ENCODE measurements at regions not wholly inside any gene's neighbourhood (a gene's known extent, or its start where the extent isn't known, plus 50 kb on each side); places are given as distances from the start of the nearest gene placed in this dataset.

DNA sequence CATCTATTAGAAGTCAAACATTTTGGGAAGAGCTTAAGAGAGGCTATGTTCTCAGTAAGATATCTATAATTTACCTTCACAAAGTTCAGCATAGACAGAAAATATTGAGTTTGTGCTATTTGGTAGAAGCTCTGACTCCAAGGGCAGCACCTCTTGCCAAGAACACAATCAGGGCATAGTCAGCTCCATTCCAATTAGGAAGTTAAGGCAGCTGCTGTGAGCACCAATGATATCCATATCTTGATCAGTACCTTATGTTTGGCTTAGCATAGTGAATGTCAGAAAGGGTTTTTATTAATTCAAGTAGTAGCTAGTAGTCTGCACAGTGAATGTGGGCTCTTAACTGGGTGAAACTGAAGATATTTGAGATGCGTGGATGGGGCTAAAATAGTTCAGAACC lies 86.4 kb upstream of the SPRED2 start:
- DNase-seq (ENCODE audit: extremely low read depth in 1 of 2, low read depth in 1 of 2) = no peak

DNA sequence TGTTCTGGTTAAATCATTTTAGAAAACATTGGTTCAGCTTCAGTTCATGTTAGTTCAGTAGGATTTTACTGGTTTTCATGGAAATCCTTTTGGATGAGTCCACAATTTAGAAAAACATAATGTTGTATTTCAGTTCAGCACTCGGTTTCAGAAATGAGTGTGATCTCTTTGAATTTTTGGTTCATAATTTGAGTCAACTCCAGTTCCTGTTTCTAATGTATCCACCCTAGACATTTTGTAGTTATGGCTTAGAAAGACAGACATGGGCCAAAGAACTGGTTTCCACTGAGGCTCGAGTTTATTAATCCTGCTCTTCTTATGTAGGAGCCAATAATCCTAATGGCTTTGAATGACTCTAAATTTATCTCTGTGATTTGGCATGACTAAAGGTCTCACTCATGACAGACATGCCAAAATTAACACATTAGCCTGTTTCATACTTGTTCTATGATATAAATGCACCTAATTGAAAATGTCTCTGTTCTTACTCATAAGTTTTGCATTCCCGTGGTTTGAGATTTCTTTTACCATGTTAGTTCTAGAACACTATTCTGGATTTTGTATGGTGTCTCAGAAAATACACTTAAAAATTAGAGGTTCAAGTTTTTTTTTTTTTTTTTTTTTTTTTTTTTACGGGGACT lies 82.3 kb upstream of the SPRED2 start:
- no peak for DNase-seq (ENCODE audit: extremely low read depth in 1 of 2, low read depth in 1 of 2)

DNA sequence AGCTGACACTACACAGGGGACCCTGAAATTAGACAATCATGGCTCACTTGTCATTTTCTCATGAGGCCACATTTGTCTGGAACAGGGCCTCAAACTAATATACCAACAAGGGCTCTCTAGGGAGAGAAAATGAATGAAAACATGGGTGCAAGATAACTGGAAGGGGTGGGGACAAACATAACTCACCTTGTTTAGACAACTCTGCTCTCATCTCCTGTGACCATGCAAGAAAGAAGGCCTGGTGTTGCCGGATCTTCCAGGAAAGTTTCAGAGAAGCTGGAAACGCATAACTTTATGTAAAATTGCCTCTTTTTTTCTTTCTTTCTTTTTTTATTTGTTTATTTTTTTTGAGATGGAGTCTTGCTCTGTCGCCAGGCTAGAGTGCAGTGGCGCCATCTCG lies 80.4 kb upstream of the SPRED2 start:
- DNase-seq (ENCODE audit: extremely low read depth in 1 of 2, low read depth in 1 of 2) = no peak

DNA sequence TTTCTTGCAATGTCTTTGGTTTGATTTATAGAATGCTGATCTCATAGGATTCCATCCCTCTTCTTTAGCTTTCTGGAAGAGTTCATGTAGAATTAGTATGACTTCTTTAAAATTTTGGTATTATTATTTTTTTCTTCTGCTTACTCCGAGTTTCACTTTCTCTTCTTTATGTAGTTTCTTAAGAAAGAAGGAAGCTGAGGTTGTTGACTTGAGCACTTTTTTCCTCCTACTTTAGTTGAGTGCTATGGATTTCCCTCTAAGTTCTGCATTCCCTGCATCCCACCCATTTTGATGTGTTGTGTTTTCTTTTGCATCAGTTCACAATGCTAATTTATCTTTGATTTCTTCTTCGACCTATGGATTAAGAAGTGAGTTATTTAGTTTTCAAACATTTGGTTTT lies 78.9 kb upstream of the SPRED2 start:
- no peak for DNase-seq (ENCODE audit: extremely low read depth in 1 of 2, low read depth in 1 of 2)

DNA sequence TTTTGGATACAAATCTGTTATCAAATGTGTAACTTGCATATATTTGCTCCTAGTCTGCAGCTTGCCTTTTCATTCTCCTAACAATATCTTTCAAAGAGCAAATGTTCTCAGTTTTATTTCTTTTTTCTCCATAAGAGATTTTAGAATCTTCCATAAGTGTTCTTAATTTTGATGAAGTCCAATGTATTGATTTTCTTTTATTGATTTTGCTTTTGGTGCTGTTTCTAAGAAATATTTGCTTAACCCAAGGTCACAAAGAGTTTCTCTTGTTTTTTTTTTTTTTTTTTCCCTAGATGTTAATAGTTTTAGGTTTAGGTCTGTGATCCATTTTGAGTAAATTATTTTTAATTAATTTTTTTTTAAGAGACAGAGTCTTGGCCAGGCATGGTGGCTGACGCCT lies 75.8 kb upstream of the SPRED2 start:
- DNase-seq (ENCODE audit: extremely low read depth in 1 of 2, low read depth in 1 of 2) = no peak

DNA sequence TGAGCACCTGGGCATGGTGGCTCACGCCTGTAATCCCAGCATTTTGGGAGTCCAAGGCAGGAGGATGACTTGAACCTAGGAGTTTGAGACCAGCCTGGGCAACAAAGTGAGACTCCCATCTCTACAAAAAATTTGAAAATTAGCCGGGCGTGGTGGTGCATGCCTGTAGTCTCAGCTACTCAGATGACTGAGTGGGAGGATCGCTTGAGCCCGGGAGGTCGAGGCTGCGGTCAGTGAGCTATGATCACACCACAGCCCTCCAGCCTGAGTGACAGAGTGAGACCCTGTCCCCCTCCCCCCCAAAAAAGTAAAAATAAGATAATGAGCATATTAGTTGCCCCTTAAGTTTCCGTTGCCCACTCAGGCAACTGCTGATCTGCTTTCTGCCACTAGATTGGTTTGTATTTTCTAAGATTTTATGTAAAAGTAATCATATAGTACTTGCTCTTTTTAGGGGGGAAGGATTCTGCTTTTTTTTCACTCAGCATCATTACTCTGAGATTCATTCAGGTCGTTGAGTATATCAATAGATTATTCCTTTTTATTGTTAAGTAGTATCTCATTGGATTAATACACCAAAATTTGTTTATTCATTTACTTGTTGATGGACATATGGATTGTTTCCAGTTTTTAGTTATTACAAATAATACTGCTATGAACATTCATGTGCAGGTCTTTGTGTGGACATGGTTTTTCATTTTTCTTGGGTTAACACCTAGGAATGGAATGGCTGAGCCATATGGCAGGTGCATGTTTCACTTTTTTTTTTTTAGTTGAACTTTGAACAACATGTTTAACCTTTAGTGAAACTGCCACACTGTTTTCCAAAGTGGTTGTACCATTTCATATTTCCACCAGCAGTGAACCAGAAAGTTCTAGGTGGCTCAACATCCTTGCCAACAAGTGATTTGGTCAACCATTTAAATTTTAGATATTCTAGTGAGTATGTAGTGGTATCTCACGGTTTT lies 75.0 kb upstream of the SPRED2 start:
- DNase-seq (ENCODE audit: extremely low read depth in 1 of 2, low read depth in 1 of 2) = no peak

DNA sequence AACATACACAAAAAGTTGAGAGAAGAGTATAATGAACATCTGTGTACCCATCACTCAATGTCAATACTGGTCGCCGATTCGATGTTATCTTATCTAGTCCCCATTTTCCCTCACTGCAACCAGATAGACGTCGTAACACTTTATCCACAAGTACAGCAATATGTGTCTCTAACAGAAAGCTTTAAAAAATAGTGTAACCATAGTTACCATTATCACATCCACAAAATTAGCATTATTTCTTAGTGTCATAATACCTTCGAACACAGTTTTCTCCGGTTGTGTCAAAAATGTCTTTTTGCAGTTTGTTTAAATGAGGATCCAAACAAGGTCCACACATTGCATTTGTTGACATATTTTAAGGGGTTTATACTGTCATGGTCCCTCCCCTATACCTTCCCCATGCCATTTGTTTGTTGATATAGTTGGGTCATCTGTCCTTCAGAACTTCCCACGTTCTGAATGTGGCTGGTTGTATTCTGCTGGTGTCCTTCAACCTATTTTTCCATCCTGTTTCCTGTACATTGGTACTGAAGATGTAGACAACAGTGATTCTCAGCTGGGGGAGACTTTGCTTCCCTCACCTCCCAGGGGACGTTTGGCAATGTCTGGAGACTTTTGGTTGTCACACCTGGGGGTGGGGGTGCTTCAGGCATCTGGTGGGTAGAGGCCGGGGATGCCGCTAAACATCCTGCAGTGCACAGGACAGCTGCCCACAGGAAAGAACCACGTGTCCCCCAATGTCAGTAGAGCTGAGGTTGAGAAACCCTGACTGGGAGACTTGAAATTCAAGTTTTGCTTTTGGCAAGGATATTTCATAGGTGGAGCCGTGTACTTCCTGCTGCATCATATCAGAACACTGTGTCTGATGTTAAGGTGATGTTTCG lies 72.7 kb upstream of the SPRED2 start:
- DNase-seq (ENCODE audit: extremely low read depth in 1 of 2, low read depth in 1 of 2) = no peak

DNA sequence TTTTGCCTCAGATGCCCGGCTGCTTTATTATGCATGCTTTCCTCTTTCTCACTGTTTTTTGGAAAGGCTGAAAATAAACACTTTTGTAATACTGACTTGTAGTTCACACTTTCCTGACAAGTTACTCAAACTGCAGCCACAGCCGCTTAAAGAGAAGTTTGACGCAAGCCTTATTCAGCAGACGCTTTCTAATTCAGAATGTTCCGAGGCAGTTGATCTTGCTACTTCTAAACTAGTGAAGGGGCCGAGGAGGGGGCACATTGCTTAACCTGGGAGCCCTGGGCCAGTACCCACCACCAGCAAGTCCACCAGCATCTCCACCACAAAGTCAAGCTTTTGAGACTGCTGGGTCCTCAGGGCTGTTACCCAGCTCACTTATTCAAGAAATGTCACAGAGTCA lies 71.8 kb upstream of the SPRED2 start:
- no peak for DNase-seq (ENCODE audit: extremely low read depth in 1 of 2, low read depth in 1 of 2)

DNA sequence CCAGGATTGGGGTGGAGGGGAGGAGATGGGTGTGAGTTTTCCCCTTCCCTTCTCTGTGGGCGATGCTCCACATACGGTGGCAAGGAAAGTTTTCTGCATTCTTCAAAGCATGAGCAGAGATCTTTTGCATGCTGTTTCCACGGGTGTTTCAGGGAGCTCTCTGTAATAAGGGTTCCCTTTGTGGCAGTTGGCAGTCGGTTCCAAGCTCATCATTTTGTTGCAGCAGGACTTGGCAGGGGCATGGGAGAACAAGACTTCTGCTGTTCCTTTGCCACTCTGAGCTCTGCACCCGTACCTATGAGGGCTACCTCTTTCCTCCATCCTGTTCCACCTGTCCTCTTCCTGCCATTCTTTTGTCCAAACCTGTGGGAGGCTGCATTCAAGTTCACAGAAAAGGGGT lies 71.3 kb upstream of the SPRED2 start:
- no peak for DNase-seq (ENCODE audit: extremely low read depth in 1 of 2, low read depth in 1 of 2)

DNA sequence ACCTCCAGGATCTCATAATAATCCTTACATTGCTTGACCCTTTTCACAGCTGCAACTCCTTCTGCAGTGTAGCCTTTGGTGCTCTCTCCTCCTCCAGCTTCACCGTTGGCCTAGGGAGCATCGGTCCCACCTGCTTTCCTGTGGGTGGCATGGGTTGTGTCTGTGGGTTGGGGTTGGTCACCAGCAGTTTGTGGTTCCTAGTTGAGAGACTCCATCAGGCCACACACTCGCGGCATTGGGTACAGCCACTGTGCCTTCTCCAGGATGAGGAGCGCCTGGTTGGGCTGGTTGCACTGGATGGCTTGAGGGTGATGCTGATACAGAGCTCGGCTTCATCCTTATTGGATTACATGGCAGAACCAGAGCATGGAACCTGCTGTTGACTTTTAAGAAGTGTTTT lies 69.4 kb upstream of the SPRED2 start:
- no peak for DNase-seq (ENCODE audit: extremely low read depth in 1 of 2, low read depth in 1 of 2)

DNA sequence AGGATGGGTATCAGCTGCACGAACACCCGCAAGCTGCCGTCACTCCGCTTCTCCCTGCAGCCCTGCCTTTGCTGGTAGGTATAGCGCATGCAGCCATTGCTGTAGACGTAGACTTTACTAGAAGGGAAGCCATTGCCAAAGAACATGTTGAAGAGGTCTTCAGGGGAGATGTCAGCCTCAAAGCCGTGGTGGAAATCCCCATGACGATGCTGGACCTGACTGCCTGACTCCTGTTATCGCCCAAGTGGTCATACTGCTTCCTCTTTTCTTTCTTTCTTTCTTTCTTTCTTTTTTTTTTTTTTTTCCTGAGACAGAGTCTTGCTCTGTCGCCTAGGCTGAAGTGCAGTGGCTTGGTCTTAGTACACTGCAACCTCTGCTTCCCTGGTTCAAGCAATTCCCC lies 68.7 kb upstream of the SPRED2 start:
- no peak for DNase-seq (ENCODE audit: extremely low read depth in 1 of 2, low read depth in 1 of 2)

DNA sequence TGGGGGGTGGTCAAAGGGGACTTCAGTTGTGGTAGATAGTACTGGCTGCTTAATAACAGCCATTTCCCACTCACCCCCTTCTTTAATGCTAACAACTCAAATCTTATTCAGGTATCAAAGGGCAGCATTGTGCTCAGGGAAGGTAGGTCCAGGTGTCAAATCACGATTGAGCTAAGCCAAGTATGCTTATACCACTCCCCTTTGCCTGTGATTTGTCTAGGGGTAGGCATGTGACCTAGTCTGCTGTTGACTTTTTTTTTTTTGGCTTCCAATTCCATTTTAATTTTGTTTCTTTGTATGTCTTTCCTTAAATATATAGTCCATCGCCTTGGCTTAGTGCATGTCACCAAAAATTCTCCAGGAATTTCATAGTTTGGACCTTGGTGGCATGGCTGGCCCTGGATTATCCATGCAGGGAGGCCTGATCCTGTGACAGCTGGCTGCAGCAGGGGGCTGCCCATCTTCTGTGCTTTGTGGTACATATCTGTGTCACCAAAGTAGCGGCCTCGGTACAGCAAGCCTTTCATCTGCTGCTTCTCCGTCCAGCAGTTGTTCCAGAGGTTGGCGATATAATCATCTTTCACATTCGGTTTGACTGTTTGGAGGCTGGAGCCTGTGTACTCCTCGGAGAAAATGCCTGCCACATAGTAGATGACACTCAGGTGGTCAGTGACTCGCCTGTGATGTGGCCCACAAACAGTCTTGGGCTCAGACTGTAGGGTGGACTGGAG lies 68.1 kb upstream of the SPRED2 start:
- no peak for DNase-seq (ENCODE audit: extremely low read depth in 1 of 2, low read depth in 1 of 2)

DNA sequence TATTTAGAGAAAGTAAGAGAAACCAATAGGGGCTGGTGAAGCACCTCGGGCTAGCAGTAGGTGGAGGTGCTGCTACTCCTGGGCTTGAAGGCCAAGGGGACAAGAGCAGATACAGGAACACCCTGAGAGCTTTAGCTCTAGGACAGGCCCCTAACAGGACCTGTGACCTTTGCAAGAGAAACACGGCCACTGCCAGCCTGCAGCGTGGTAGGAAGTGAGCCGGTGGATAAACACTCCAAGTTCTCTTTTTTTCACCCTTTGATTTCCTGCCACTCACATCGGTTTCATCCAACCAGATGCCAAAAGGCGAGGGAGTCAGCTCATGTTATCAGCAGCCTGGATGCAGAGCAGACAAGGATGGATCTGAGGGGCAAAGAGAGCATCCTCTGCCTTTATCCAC lies 66.8 kb upstream of the SPRED2 start:
- no peak for DNase-seq (ENCODE audit: extremely low read depth in 1 of 2, low read depth in 1 of 2)

DNA sequence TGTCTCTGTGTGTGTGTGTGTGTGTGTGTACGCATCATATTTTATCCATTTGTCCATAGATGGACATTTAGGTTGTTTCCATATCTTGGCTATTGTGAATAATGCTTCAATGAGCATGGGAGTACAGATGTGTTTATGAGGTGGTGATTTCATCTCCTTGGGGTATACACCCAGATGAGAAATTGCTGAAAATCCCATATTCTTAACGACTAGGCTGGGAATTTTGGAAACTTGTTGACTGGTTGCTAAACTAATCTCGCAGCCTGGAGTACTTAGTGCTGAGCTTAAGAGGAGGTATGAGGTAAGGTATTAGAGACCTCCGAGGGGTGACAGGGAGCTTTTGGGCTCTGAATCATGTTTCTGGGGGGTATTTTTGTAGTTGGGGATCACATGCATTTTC lies 66.0 kb upstream of the SPRED2 start:
- no peak for DNase-seq (ENCODE audit: extremely low read depth in 1 of 2, low read depth in 1 of 2)

DNA sequence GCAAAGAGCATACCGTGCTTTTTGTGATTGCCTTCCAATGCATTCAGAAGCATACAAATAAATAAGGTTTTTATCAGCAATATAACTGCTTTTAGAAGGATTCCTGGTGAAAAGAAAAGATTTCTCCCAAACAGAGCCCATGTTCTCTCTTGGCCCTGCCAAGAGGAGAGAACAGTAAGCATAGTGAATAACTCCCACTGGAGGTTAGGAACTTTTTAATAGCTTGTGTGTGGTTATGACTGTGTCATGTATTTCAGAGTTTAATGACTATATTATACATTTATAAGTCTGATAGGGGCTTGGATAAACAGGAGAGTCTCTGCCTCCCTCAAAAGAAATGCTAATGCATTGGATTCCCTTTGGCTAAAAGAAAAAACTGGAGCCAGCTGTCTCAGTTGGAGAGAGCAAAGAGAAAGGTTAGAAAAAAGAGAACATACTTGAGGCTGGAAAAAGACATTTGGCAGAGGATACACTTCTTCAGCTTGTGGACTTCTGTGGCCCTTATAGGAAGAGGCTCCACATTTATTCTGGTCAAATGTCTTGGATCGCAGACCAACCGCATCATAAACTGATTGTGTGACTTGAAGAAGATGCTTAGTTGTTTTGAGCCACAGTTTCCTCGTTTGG lies 63.0 kb upstream of the SPRED2 start:
- DNase-seq (ENCODE audit: extremely low read depth in 1 of 2, low read depth in 1 of 2) = no peak

DNA sequence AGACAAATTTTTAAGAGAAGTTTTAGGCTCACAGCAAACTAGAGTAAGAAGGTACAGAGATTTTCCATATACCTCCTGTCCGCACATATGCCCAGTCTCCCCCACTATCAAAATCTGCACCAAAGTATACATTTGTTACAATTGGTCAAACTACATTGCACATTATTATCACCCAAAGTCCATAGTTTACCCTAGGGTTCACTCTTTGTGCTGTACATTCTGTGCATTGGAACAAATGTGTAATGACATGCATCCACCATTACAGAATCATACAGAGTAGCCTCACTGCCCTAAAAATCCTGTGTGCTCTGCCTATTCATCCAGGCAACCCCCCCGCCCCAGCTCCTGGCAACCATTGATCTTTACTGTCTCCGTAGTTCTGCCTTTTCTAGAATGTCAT lies 61.7 kb upstream of the SPRED2 start:
- DNase-seq (ENCODE audit: extremely low read depth in 1 of 2, low read depth in 1 of 2) = no peak

DNA sequence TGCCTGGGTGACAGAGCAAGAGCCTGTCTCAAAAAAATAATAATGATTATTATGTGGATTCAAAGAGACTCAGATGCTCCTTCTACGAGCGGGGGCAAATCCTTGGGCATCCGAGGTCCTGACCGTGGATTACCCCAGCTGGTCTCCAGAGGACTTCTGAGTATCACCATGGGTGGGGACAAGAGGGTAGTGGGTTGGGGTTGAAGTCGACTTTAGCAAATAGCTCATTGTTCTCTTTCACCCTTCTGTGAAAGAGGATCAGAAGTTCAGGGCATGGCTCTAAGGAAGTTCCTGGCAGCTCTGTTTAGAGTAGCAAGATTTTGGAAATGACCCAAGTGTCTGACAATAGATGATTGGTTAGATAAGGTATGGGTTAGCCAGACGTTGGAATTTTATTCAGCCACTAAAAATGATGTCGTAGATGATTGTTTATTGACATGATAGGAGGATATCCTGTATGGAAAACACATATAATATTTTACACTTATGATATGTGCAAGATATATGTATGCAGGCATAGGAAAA lies 59.0 kb upstream of the SPRED2 start:
- no peak for DNase-seq (ENCODE audit: extremely low read depth in 1 of 2, low read depth in 1 of 2)

DNA sequence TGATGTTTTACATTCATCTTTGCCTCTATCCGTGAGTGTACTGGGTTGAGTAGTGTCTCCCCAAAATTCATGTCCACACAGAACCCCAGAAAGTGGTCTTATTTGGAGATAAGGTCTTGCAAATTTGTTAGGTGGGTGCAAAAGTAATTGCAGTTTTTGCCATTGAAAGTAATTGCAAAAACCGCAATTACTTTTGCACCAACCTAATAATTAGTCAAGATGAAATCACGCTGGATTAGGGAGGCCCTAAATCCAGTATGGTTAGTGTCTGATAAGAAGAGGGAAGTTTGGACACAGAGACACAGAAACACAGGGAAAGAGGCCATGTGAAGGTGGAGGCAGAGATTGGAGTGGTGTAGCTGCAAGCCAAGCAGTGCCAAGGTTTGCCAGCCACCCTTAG lies 57.8 kb upstream of the SPRED2 start:
- DNase-seq (ENCODE audit: extremely low read depth in 1 of 2, low read depth in 1 of 2) = no peak

DNA sequence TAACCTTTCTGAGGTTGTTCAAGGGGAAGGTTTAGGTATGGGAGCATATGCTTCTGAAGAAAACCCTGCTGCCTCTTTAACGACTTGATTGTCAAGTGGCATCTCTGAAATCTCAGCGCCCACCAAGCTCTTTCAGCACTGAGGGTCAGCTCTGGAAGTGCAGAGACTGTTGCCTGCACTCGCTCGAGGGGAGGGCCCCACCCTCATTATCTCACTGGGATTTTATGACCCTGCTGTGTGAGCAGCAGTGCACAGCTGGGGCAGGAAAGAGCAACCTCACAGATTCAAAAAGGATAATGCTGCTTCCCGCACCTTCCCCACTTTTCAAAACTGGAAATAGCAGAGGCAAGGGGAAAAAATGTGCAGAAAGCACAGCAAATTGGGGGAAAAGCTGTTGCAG lies 56.9 kb upstream of the SPRED2 start:
- DNase-seq (ENCODE audit: extremely low read depth in 1 of 2, low read depth in 1 of 2) = no peak

DNA sequence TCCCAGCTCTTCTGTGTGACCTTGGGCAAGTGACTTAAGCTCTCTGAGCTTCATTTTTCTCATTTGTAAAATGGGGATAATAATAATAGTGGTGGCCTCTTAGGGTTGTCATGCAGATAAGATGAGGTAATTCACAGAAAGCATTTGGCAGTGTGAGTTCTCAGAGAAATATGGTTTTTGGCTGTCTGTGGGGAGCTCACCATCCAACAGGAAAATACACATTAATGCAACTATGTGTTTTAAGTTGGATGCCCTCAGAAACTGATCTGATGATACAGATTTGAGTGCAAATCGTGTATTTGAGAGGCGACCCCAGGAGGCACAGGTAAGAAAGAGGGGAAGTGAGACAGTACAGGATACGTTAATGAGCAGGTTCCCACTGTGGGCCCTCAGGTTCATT lies 56.1 kb upstream of the SPRED2 start:
- no peak for DNase-seq (ENCODE audit: extremely low read depth in 1 of 2, low read depth in 1 of 2)
